Ammon's horn (tissue), 1 donor: ENCODE measurements at regions not wholly inside any gene's neighbourhood (a gene's known extent, or its start where the extent isn't known, plus 50 kb on each side); places are given as distances from the start of the nearest gene placed in this dataset.
"Not testable (repeated sequence)": the region's sequence is repeated elsewhere in the genome, so short reads cannot be mapped to it uniquely, and the experiment has no call there.

Experiments used
- DNase-seq: peaks from one replicate; pipeline ENCODE4 v3.0.0-alpha.2; 2016; ENCODE audit warnings: low spot score

GRCh38 chr1:115531631-115532264 lies 110.0 kb upstream of the VANGL1 start:
- no peak for DNase-seq

- no peak for DNase-seq
These were observed 111.4 kb upstream of the VANGL1 start for GRCh38 chr1:115530407-115530806.

- no peak for DNase-seq
These were observed 112.4 kb upstream of the VANGL1 start for GRCh38 chr1:115529216-115529897.

- not testable (repeated sequence) for DNase-seq
These were observed 113.4 kb upstream of the VANGL1 start for GRCh38 chr1:115528336-115528735.

GRCh38 chr1:115527746-115528145 lies 114.0 kb upstream of the VANGL1 start:
- no peak for DNase-seq

- DNase-seq: no peak
These were observed 114.9 kb upstream of the VANGL1 start for GRCh38 chr1:115526900-115527299.

GRCh38 chr1:115524236-115524635 lies 117.5 kb upstream of the VANGL1 start:
- DNase-seq: no peak

GRCh38 chr1:115522386-115522785 lies 119.4 kb upstream of the VANGL1 start:
- no peak for DNase-seq

- no peak for DNase-seq
These were observed 126.5 kb upstream of the VANGL1 start for GRCh38 chr1:115515270-115515669.

GRCh38 chr1:115510226-115510625 lies 131.5 kb upstream of the VANGL1 start:
- not testable (repeated sequence) for DNase-seq

GRCh38 chr1:115507901-115508300 lies 133.9 kb upstream of the VANGL1 start:
- no peak for DNase-seq

- peak; percentile 42 for DNase-seq
These were observed 134.7 kb upstream of the VANGL1 start for GRCh38 chr1:115506924-115507589.

- no peak for DNase-seq
These were observed 135.3 kb upstream of the VANGL1 start for GRCh38 chr1:115506518-115506917.

GRCh38 chr1:115505148-115505571 lies 136.6 kb upstream of the VANGL1 start:
- no peak for DNase-seq

- DNase-seq: not testable (repeated sequence)
These were observed 139.6 kb upstream of the VANGL1 start for GRCh38 chr1:115502183-115502582.

GRCh38 chr1:115501476-115501875 lies 140.3 kb upstream of the VANGL1 start:
- DNase-seq: no peak

GRCh38 chr1:115499253-115499652 lies 142.5 kb upstream of the VANGL1 start:
- DNase-seq: no peak

- no peak for DNase-seq
These were observed 144.8 kb upstream of the VANGL1 start for GRCh38 chr1:115496904-115497527.

GRCh38 chr1:115495625-115496024 lies 146.1 kb upstream of the VANGL1 start:
- DNase-seq: no peak

GRCh38 chr1:115495111-115495510 lies 146.7 kb upstream of the VANGL1 start:
- DNase-seq: no peak

GRCh38 chr1:115493834-115494233 lies 147.9 kb upstream of the VANGL1 start:
- DNase-seq: no peak

- DNase-seq: no peak
These were observed 148.9 kb upstream of the VANGL1 start for GRCh38 chr1:115492880-115493279.
